Cardiac muscle cell (in vitro differentiated cells and primary cell): ENCODE measurements at regions not wholly inside any gene's neighbourhood (a gene's known extent, or its start where the extent isn't known, plus 50 kb on each side); places are given as distances from the start of the nearest gene placed in this dataset.

Experiments used
- DNase-seq, 2 donors: peaks; one replicate each; pipeline versions ENCODE4 v3.0.0 to v3.0.0-alpha.2; 2010 to 2017; ENCODE audit warnings: low read depth in 1 of 2, low spot score in 1 of 2
- H3K27ac ChIP-seq: fragments of 200-600 bp; sonication (generic); 2 replicates; pipeline ENCODE4 v1.5.1; 2016
- H3K27me3 ChIP-seq: fragments of 200-600 bp; sonication (generic); 2 replicates; pipeline ENCODE4 v1.6.0; 2016; ENCODE audit warnings: control low read depth
- H3K36me3 ChIP-seq: fragments of 200-600 bp; sonication (generic); 2 replicates; pipeline ENCODE4 v1.5.1; 2016; ENCODE audit warnings: control low read depth
- H3K4me1 ChIP-seq: fragments of 200-600 bp; sonication (generic); 2 replicates; pipeline ENCODE4 v1.8.1; 2017; ENCODE audit warnings: low read depth, mild to moderate bottlenecking, mixed run types
- H3K4me3 ChIP-seq: fragments of 200-600 bp; sonication (generic); 2 replicates; pipeline ENCODE4 v1.5.1; 2016; ENCODE audit warnings: mild to moderate bottlenecking
- H3K9me3 ChIP-seq: fragments of 200-600 bp; sonication (generic); 2 replicates; pipeline ENCODE4 v1.5.1; 2017; ENCODE audit warnings: low read depth, mild to moderate bottlenecking, control low read depth
- CTCF ChIP-seq: IDR thresholded peaks from 2 replicates; pipeline ENCODE4 v1.5.1; 2012; ENCODE audit warnings: low read depth, mild to moderate bottlenecking, low read length

GRCh38 chr14:99063620-99064225 is 208.3 kb downstream of the BCL11B start:
- Histone ChIP-seq H3K9me3 (no peaks in the 10 kb centered on the region), H3K27me3 (no peaks in the 10 kb centered on the region), H3K27ac (no peak overlapping the region), H3K36me3 (no peaks in the 10 kb centered on the region), H3K4me1 (no peaks in the 10 kb centered on the region), H3K4me3 (no peak overlapping the region)
- TF ChIP-seq CTCF = no peak
- no peak for DNase-seq

GRCh38 chr14:99064262-99064954 is 207.6 kb downstream of the BCL11B start:
- no peaks in the 10 kb centered on the region for H3K4me1 ChIP-seq
- no peaks in the 10 kb centered on the region for H3K9me3 ChIP-seq
- H3K27me3 ChIP-seq = no peaks in the 10 kb centered on the region
- H3K36me3 ChIP-seq = no peaks in the 10 kb centered on the region
- no peak for TF ChIP-seq CTCF
- DNase-seq = peak in 1 of 2 donors; percentile 2
- H3K27ac ChIP-seq = no peak overlapping the region
- H3K4me3 ChIP-seq = no peak overlapping the region

- no peaks in the 10 kb centered on the region for H3K9me3 ChIP-seq
- no peak for TF ChIP-seq CTCF
- no peaks in the 10 kb centered on the region for H3K27me3 ChIP-seq
- H3K36me3 ChIP-seq = no peaks in the 10 kb centered on the region
- DNase-seq = no peak
- H3K27ac ChIP-seq = no peak overlapping the region
- H3K4me1 ChIP-seq = no peaks in the 10 kb centered on the region
- no peak overlapping the region for H3K4me3 ChIP-seq
These were observed 206.4 kb downstream of the BCL11B start for GRCh38 chr14:99065551-99065950.

GRCh38 chr14:99066378-99066777 is 205.6 kb downstream of the BCL11B start:
- no peak for DNase-seq
- no peak overlapping the region for H3K4me3 ChIP-seq
- no peaks in the 10 kb centered on the region for H3K4me1 ChIP-seq
- H3K27me3 ChIP-seq = no peaks in the 10 kb centered on the region
- no peak for TF ChIP-seq CTCF
- no peak overlapping the region for H3K27ac ChIP-seq
- H3K36me3 ChIP-seq = no peaks in the 10 kb centered on the region
- H3K9me3 ChIP-seq = no peaks in the 10 kb centered on the region

- H3K27me3 ChIP-seq = no peaks in the 10 kb centered on the region
- DNase-seq = no peak
- TF ChIP-seq CTCF = no peak
- H3K4me3 ChIP-seq = no peak overlapping the region
- H3K36me3 ChIP-seq = no peaks in the 10 kb centered on the region
- H3K27ac ChIP-seq = no peak overlapping the region
- no peaks in the 10 kb centered on the region for H3K4me1 ChIP-seq
- no peaks in the 10 kb centered on the region for H3K9me3 ChIP-seq
These were observed 204.7 kb downstream of the BCL11B start for GRCh38 chr14:99067141-99067920.
